HG02763 (cell line): ENCODE measurements at regions not wholly inside any gene's neighbourhood (a gene's known extent, or its start where the extent isn't known, plus 50 kb on each side); places are given as distances from the start of the nearest gene placed in this dataset.
"Not testable (repeated sequence)": the region's sequence is repeated elsewhere in the genome, so short reads cannot be mapped to it uniquely, and the experiment has no call there.

Source experiments
- ATAC-seq: cut with Tn5 transposase; IDR thresholded peaks from one replicate; pipeline ENCODE4 v1.9.1; 2021; ENCODE audit warnings: mild to moderate bottlenecking, moderate library complexity; ENCODE audit not compliant: unreplicated experiment

DNA sequence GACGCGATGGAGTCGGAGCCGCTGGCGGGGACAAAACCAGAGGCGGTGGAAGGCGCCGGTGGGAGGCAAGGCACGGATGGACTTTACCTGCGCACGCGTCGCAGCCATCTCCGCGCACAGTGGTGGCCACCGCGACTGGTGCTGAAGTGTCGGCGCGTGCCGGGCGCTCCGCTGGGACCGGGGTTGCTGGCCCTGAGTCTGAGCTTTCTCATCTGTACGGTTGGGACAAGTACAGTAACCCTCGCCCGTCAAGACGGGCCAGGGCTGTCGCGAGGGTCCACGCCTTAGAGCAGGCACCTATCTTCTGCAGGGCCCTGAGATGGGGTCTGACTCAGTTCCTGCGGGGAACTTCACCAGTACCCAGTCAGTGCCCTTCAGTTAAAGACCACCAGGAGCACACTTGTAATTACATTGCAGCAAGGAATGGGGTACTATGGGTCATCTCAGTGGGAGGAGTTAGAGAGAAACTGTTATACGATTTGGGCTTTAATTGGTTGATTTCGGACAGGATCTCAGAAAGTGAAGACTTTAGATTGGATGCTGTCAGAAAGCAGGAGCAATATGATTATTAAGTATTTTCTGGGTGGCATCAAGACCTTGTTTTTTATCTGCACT is 385.6 kb downstream of the SPATA31A6 start:
- not testable (repeated sequence) for ATAC-seq

DNA sequence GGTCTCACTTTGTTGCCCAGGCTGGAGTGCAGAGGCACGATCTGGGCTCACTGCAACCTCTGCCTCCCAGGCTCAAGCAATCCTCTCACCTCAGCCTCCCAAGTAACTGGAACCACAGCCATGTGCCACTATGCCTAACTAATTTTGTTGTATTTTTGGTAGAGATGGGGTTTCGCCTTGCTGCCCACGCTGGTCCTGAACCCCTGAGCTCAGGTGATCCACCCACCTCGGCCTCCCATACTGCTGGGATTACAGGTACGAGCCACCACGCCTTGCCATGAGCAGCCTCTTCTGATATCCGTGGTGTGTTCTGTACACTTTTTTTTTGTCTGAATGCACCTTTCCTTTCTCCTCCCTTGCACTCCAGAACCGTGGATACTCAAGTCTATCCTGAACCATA is 394.4 kb downstream of the SPATA31A6 start:
- ATAC-seq, result not testable (repeated sequence)
